H1 (cell line): ENCODE measurements at regions not wholly inside any gene's neighbourhood (a gene's known extent, or its start where the extent isn't known, plus 50 kb on each side); places are given as distances from the start of the nearest gene placed in this dataset.

Experiments
- CTCF ChIA-PET: fragments of 300-600 bp; sonication (Branson Sonifier 250); formaldehyde crosslinking; loops from one replicate; lab custom pipeline; 2021; ENCODE audit not compliant: partially characterized antibody; lab: Charles Lee
- POLR2A ChIA-PET: fragments of 300-600 bp; sonication (Branson Sonifier 250); formaldehyde crosslinking; loops from one replicate; lab custom pipeline; 2021; ENCODE audit warnings: inconsistent platforms; ENCODE audit not compliant: partially characterized antibody; lab: Charles Lee
- DNase-seq, 2 experiments: peaks; one replicate each; pipeline versions ENCODE4 v3.0.0 to v3.0.0-alpha.2; 2010 to 2022; ENCODE audit warnings: low spot score in 2 of 2, low read depth in 1 of 2, mixed read lengths in 1 of 2
- FAIRE-seq: peaks from 2 replicates; lab custom pipeline; 2011; peaks lifted over from hg19 to GRCh38; lab: Jason Lieb, UNC
- H2AFZ ChIP-seq: 2 replicates; pipeline ENCODE4 v1.8.1; 2012; ENCODE audit warnings: low read length, inconsistent platforms
- H2AK5ac ChIP-seq: 2 replicates; pipeline ENCODE4 v1.6.1; 2013; ENCODE audit warnings: low read depth, low read length
- H2BK120ac ChIP-seq: replicated peaks from 2 replicates; pipeline ENCODE3; 2013; ENCODE audit warnings: low read depth, low read length, inconsistent platforms
- H2BK12ac ChIP-seq: 2 replicates; pipeline ENCODE4 v1.6.1; 2013; ENCODE audit warnings: low read depth, low read length
- H2BK15ac ChIP-seq: 2 replicates; pipeline ENCODE4 v1.6.1; 2013; ENCODE audit warnings: low read length
- H2BK20ac ChIP-seq: 2 replicates; pipeline ENCODE4 v1.6.1; 2013; ENCODE audit warnings: low read length
- H2BK5ac ChIP-seq: 2 replicates; pipeline ENCODE4 v1.6.1; 2013; ENCODE audit warnings: low read depth, low read length
- H3K14ac ChIP-seq: 2 replicates; pipeline ENCODE4 v1.6.1; 2013; ENCODE audit warnings: inconsistent platforms; ENCODE audit not compliant: insufficient read length
- H3K18ac ChIP-seq: 2 replicates; pipeline ENCODE4 v1.6.1; 2013; ENCODE audit warnings: low read length; ENCODE audit errors: extremely low read depth
- H3K23ac ChIP-seq: 2 replicates; pipeline ENCODE4 v1.6.1; 2013; ENCODE audit warnings: inconsistent platforms; ENCODE audit not compliant: insufficient read length
- H3K23me2 ChIP-seq: 2 replicates; pipeline ENCODE4 v1.6.1; 2013; ENCODE audit warnings: low read depth, low read length
- H3K27ac ChIP-seq: 2 replicates; pipeline ENCODE4 v1.6.1; 2011; ENCODE audit warnings: low read depth, low read length, inconsistent platforms
- H3K27me3 ChIP-seq, 4 experiments: replicated peaks in 1 of 4; 1 replicate in 1 of 4; 2 replicates in 3 of 4; pipeline versions ENCODE4 v1.6.1 to v1.8.1; 2011 to 2013; ENCODE audit warnings: low read length in 3 of 4, mild to moderate bottlenecking in 3 of 4, inconsistent platforms in 2 of 4, mixed read lengths in 2 of 4, moderate library complexity in 1 of 4; ENCODE audit not compliant: control insufficient read depth in 3 of 4, insufficient read depth in 3 of 4; ENCODE audit errors: extremely low read depth in 1 of 4
- H3K36me3 ChIP-seq, 4 experiments: 2 replicates each; pipeline versions ENCODE4 v1.6.1 to v1.8.1; 2011 to 2013; ENCODE audit warnings: mild to moderate bottlenecking in 4 of 4, low read length in 3 of 4, moderate library complexity in 2 of 4, control low read depth in 1 of 4, inconsistent platforms in 1 of 4; ENCODE audit not compliant: insufficient read depth in 4 of 4, control insufficient read depth in 2 of 4
- H3K4ac ChIP-seq: replicated peaks from 2 replicates; pipeline ENCODE3; 2013; ENCODE audit warnings: low read length, low read depth, mixed read lengths, inconsistent platforms; ENCODE audit not compliant: insufficient read length
- H3K4me1 ChIP-seq, 4 experiments: replicated peaks in 1 of 4; 1 replicate in 1 of 4; 2 replicates in 3 of 4; pipeline versions ENCODE4 v1.6.1 to v1.8.1; 2011 to 2013; ENCODE audit warnings: low read length in 3 of 4, inconsistent platforms in 2 of 4, mixed read lengths in 1 of 4; ENCODE audit not compliant: insufficient read depth in 4 of 4, control insufficient read depth in 3 of 4
- H3K4me2 ChIP-seq, 2 experiments: 2 replicates each; pipeline versions ENCODE4 v1.6.1 to v1.8.1; 2011 to 2013; ENCODE audit warnings: low read depth in 2 of 2, low read length in 2 of 2, control low read depth in 1 of 2, inconsistent platforms in 1 of 2, mild to moderate bottlenecking in 1 of 2; ENCODE audit not compliant: insufficient read depth in 1 of 2
- H3K4me3 ChIP-seq, 4 experiments: fragments of 200-600, 300-600 bp in 1 of 4; sonication (generic), shearing (Covaris generic), sonication (Bioruptor Twin) in 1 of 4; 2 replicates each; pipeline versions ENCODE4 v1.5.1 to v1.8.1; 2011 to 2016; ENCODE audit warnings: low read length in 4 of 4, low read depth in 3 of 4, control low read depth in 2 of 4, inconsistent platforms in 2 of 4, mild to moderate bottlenecking in 2 of 4, mixed read lengths in 1 of 4, moderate library complexity in 1 of 4; ENCODE audit not compliant: insufficient read depth in 2 of 4; ENCODE audit errors: extremely low read depth in 1 of 4
- H3K56ac ChIP-seq: replicated peaks from 2 replicates; pipeline ENCODE3; 2013; ENCODE audit warnings: low read depth, mild to moderate bottlenecking, mixed read lengths, low read length, inconsistent platforms; ENCODE audit not compliant: insufficient read length
- H3K79me1 ChIP-seq: 2 replicates; pipeline ENCODE4 v1.6.1; 2013; ENCODE audit warnings: low read depth, low read length, control low read depth
- H3K79me2 ChIP-seq, 2 experiments: 2 replicates each; pipeline versions ENCODE4 v1.6.1 to v1.8.1; 2012 to 2013; ENCODE audit warnings: low read length in 2 of 2, mild to moderate bottlenecking in 2 of 2, inconsistent platforms in 1 of 2; ENCODE audit not compliant: insufficient read depth in 2 of 2, control insufficient read depth in 1 of 2
- H3K9ac ChIP-seq, 4 experiments: replicated peaks in 1 of 4; 1 replicate in 1 of 4; 2 replicates in 3 of 4; pipeline versions ENCODE4 v1.6.1 to v1.8.1; 2011 to 2013; ENCODE audit warnings: low read depth in 3 of 4, low read length in 3 of 4, control low read depth in 2 of 4, mild to moderate bottlenecking in 2 of 4, moderate library complexity in 2 of 4, inconsistent platforms in 1 of 4; ENCODE audit errors: extremely low read depth in 1 of 4
- H3K9me3 ChIP-seq, 2 experiments: 2 replicates each; pipeline versions ENCODE4 v1.6.1 to v1.8.1; 2012 to 2013; ENCODE audit warnings: mild to moderate bottlenecking in 2 of 2, moderate library complexity in 2 of 2, control low read depth in 1 of 2, inconsistent platforms in 1 of 2, low read depth in 1 of 2, low read length in 1 of 2, mixed read lengths in 1 of 2; ENCODE audit not compliant: insufficient read depth in 2 of 2
- H4K20me1 ChIP-seq, 2 experiments: replicated peaks in 1 of 2; 2 replicates each; pipeline versions ENCODE3 to v1.8.1; 2011 to 2013; ENCODE audit warnings: inconsistent platforms in 2 of 2, low read length in 2 of 2, mild to moderate bottlenecking in 1 of 2; ENCODE audit not compliant: insufficient read depth in 2 of 2, control insufficient read depth in 1 of 2
- H4K5ac ChIP-seq: 2 replicates; pipeline ENCODE4 v1.6.1; 2013; ENCODE audit warnings: low read length, low read depth, mixed read lengths, inconsistent platforms; ENCODE audit not compliant: insufficient read length
- H4K8ac ChIP-seq: 2 replicates; pipeline ENCODE4 v1.8.0; 2013; ENCODE audit warnings: mild to moderate bottlenecking, moderate library complexity, low read length, inconsistent platforms; ENCODE audit not compliant: insufficient read depth; ENCODE audit errors: extremely low read depth
- H4K91ac ChIP-seq: replicated peaks from 2 replicates; pipeline ENCODE3; 2013; ENCODE audit warnings: low read length, mixed read lengths, inconsistent platforms; ENCODE audit not compliant: insufficient read length
- ATF3 ChIP-seq: IDR thresholded peaks from 2 replicates; pipeline ENCODE4 v1.6.1; 2011; ENCODE audit warnings: low read depth, mild to moderate bottlenecking, low read length; ENCODE audit not compliant: insufficient read depth
- CEBPB ChIP-seq: IDR thresholded peaks from 2 replicates; pipeline ENCODE4 v1.6.1; 2012; ENCODE audit warnings: low read depth, low read length
- EP300 ChIP-seq, 2 experiments: IDR thresholded peaks; 1 replicate in 1 of 2; 2 replicates in 1 of 2; pipeline ENCODE4 v1.6.1; 2011 to 2012; ENCODE audit warnings: low read depth in 2 of 2, low read length in 2 of 2, mild to moderate bottlenecking in 2 of 2, borderline replicate concordance in 1 of 2, inconsistent platforms in 1 of 2, moderate library complexity in 1 of 2
- GTF2F1 ChIP-seq: IDR thresholded peaks from 2 replicates; pipeline ENCODE4 v1.6.1; 2012; ENCODE audit warnings: low read depth, low read length, improper control_type of control experiment, borderline replicate concordance
- HDAC6 ChIP-seq: IDR thresholded peaks from one replicate; pipeline ENCODE4 v1.7.1; 2012; ENCODE audit warnings: low read depth, mild to moderate bottlenecking, inconsistent platforms, low read length, moderate library complexity
- MAFK ChIP-seq: IDR thresholded peaks from 2 replicates; pipeline ENCODE4 v1.6.1; 2012; ENCODE audit warnings: low read depth, mild to moderate bottlenecking, improper control_type of control experiment, low read length
- MAX ChIP-seq: IDR thresholded peaks from 2 replicates; pipeline ENCODE4 v1.6.1; 2012; ENCODE audit warnings: inconsistent platforms
- POU5F1 ChIP-seq: IDR thresholded peaks from 2 replicates; pipeline ENCODE4 v1.6.1; 2011; ENCODE audit warnings: low read depth, mild to moderate bottlenecking, low read length, moderate library complexity
- SIN3A ChIP-seq, 2 experiments: IDR thresholded peaks in 1 of 2; conservative IDR thresholded peaks in 1 of 2; 2 replicates each; pipeline ENCODE4 v1.6.1; 2011 to 2012; ENCODE audit warnings: low read length in 2 of 2, improper control_type of control experiment in 1 of 2, low read depth in 1 of 2, mild to moderate bottlenecking in 1 of 2
- SP1 ChIP-seq: IDR thresholded peaks from 2 replicates; pipeline ENCODE4 v1.6.1; 2011; ENCODE audit warnings: low read depth, low read length
- SP2 ChIP-seq: IDR thresholded peaks from 2 replicates; pipeline ENCODE4 v1.6.1; 2012; ENCODE audit warnings: mild to moderate bottlenecking, low read length, inconsistent platforms
- WGBS, 2 experiments: shearing (Covaris generic) in 1 of 2; methylation state at CpG; one replicate each; pipeline versions ENCODE4 v1.1.6 to v1.1.7; 2013 to 2015; ENCODE audit warnings: low lambda C conversion rate in 2 of 2, mixed read lengths in 2 of 2, inconsistent platforms in 1 of 2, low coverage in 1 of 2, missing lambda C conversion rate in 1 of 2; ENCODE audit not compliant: insufficient replicate concordance in 2 of 2, insufficient coverage in 1 of 2, insufficient read length in 1 of 2; ENCODE audit errors: extremely low coverage in 1 of 2, missing lambda C conversion rate in 1 of 2; 5-methylcytosine and 5-hydroxymethylcytosine counted together
- TF ChIP-seq, protein P1 (sequence below), 3 experiments: IDR thresholded peaks; 1 replicate in 2 of 3; 2 replicates in 1 of 3; pipeline versions ENCODE4 v1.5.1 to v1.6.1; 2011; ENCODE audit warnings: low read length in 3 of 3, mild to moderate bottlenecking in 3 of 3, inconsistent platforms in 2 of 3, low read depth in 1 of 3, moderate library complexity in 1 of 3; ENCODE audit not compliant: insufficient read depth in 1 of 3; ENCODE audit errors: control extremely low read depth in 1 of 3

- Histone ChIP-seq H3K4me2 (no peak overlapping the region), H3K27me3 (no peaks in the 10 kb centered on the region), H3K4me1 (no peaks in the 10 kb centered on the region), H3K14ac (no peak overlapping the region), H3K4ac (no peak overlapping the region), H2BK12ac (no peak overlapping the region), H3K9me3 (no peaks in the 10 kb centered on the region), H3K9ac (no peak overlapping the region), H4K91ac (no peak overlapping the region), H3K79me2 (no peaks in the 10 kb centered on the region), H3K23ac (no peak overlapping the region), H3K18ac (no peak overlapping the region), H2AK5ac (no peak overlapping the region), H2AFZ (no peak overlapping the region), H3K23me2 (no peaks in the 10 kb centered on the region), H2BK20ac (no peak overlapping the region), H2BK5ac (no peak overlapping the region), H4K8ac (no peak overlapping the region), H3K4me3 (no peak overlapping the region), H3K79me1 (no peaks in the 10 kb centered on the region), H3K27ac (no peak overlapping the region), H4K20me1 (no peaks in the 10 kb centered on the region), H4K5ac (no peak overlapping the region), H2BK15ac (no peak overlapping the region), H3K36me3 (no peaks in the 10 kb centered on the region; a peak in 1 of 8 replicates), H3K56ac (no peak overlapping the region), H2BK120ac (no peak overlapping the region)
- 94% methylated on average over 7 of the region's 7 CpGs; no CpG with 5 or more reads in 1 of the 2 experiments for WGBS, 2 experiments
- no peak for DNase-seq
- no peak for FAIRE-seq
- POLR2A ChIA-PET = no interaction called here
- CTCF ChIA-PET = no interaction called here
- TF ChIP-seq CEBPB (no peak), SP1 (no peak), POU5F1 (no peak), ATF3 (no peak), SP2 (no peak), MAFK (no peak), SIN3A (conservative IDR thresholded peaks at IDR 0.05 in 1 of 2, IDR thresholded peaks at IDR 0.05 in 1 of 2; ENCODE audit: low read depth in 1 of 2, low read length in 2 of 2) (no peak), EP300 (IDR thresholded peaks at IDR 0.05; ENCODE audit: borderline replicate concordance in 1 of 2, low read depth in 2 of 2, low read length in 2 of 2) (no peak), MAX (no peak), GTF2F1 (no peak), HDAC6 (no peak)
- TF ChIP-seq, protein P1, sequence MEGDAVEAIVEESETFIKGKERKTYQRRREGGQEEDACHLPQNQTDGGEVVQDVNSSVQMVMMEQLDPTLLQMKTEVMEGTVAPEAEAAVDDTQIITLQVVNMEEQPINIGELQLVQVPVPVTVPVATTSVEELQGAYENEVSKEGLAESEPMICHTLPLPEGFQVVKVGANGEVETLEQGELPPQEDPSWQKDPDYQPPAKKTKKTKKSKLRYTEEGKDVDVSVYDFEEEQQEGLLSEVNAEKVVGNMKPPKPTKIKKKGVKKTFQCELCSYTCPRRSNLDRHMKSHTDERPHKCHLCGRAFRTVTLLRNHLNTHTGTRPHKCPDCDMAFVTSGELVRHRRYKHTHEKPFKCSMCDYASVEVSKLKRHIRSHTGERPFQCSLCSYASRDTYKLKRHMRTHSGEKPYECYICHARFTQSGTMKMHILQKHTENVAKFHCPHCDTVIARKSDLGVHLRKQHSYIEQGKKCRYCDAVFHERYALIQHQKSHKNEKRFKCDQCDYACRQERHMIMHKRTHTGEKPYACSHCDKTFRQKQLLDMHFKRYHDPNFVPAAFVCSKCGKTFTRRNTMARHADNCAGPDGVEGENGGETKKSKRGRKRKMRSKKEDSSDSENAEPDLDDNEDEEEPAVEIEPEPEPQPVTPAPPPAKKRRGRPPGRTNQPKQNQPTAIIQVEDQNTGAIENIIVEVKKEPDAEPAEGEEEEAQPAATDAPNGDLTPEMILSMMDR (IDR thresholded peaks at IDR 0.05; ENCODE audit: control extremely low read depth in 1 of 3, insufficient read depth in 1 of 3, low read depth in 1 of 3, low read length in 3 of 3) = no peak
Observed at GRCh38 chr14:47874350-47874749, 198.9 kb upstream of the MDGA2 start.
